RCC 7860 (cell line): ENCODE measurements at regions not wholly inside any gene's neighbourhood (a gene's known extent, or its start where the extent isn't known, plus 50 kb on each side); places are given as distances from the start of the nearest gene placed in this dataset.

Experiments
- DNase-seq: peaks from one replicate; pipeline ENCODE4 v3.0.0-alpha.2; 2015; ENCODE audit warnings: low spot score
- FAIRE-seq: peaks from 2 replicates; lab custom pipeline; 2012; peaks lifted over from hg19 to GRCh38; lab: Jason Lieb, UNC

- FAIRE-seq (no peak), DNase-seq (no peak)
These were observed 138.5 kb downstream of the RBM26 start for GRCh38 chr13:79267560-79267959.

GRCh38 chr13:79258489-79258888 lies 147.6 kb downstream of the RBM26 start:
- DNase-seq = no peak
- no peak for FAIRE-seq

DNA sequence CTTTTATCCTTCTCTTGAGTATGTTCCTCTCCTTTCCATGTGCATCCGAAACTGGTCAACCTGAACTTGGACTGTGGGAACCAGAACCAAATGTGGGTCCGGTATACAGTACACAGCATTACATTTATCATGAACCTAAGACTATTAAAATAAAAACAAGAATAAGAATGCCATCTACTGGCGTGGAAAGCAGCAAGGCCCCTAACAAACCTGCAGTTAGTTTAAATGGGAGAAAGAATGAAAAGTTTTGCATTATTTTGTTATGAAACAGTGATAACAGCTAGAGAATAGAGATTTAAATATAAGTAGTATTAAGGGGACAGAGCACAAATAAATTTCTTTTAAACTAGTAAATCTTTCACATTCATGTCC lies 159.5 kb downstream of the RBM26 start:
- FAIRE-seq (no peak), DNase-seq (no peak)

- DNase-seq (no peak), FAIRE-seq (no peak)
These were observed 160.0 kb downstream of the RBM26 start for GRCh38 chr13:79245937-79246577.

DNA sequence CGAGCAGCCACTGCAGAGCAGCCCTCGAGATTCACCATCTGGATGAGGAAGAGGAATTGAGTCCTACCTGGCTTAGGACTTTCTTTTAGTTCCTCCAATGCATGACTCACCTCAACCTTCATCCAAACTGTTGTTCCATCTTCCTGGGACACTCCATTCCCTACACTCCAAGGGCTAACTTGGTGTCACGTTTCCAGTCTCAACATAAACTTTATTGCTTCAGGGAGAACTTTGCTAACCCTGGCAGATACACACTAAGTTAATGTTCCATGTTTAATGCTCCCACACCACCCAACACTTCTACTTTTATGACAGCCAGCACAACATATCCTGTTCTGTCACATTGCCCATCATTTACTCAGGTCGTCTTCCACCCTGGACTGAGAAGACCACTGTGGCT lies 164.4 kb downstream of the RBM26 start:
- FAIRE-seq (no peak), DNase-seq (no peak)

DNA sequence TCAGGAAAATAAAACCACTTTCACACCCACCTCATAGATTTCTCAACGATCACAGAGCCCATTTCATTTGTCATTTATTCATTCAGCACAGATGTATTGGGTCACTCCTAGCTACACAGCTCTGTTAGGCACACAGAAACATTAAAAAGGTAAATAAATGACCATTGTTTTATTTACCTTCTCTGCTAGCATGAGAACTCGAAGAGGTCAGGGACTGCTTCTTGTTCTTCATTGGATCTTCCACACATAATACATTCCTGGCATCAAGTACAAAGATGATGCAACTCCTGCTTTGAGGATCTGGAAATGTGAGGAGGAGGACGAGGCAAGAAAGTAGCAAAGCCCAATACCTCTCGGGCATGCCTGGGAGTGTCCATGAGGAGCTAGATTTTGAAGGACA lies 168.1 kb downstream of the RBM26 start:
- DNase-seq (no peak), FAIRE-seq (no peak)

DNA sequence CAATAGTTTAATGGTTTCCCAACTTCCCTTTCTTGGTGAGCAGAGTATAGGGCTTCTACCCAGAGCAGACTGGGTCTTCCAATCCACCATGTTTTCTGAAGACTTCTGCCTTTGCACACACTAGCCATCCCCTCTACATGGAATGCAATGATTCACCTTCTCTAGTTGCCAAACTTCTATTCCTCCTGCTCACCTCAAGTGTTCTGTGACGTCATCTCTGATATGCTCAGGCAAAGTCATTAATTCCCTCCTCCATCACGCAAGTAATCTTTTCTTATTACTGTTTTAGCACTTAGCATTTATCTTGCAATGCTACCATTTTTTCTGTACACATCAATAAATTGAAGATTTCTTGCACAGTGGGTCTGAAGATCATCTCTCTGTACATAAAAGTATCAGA lies 174.2 kb downstream of the RBM26 start:
- FAIRE-seq (no peak), DNase-seq (no peak)

GRCh38 chr13:79229761-79230160 lies 176.3 kb downstream of the RBM26 start:
- DNase-seq = no peak
- FAIRE-seq = no peak

DNA sequence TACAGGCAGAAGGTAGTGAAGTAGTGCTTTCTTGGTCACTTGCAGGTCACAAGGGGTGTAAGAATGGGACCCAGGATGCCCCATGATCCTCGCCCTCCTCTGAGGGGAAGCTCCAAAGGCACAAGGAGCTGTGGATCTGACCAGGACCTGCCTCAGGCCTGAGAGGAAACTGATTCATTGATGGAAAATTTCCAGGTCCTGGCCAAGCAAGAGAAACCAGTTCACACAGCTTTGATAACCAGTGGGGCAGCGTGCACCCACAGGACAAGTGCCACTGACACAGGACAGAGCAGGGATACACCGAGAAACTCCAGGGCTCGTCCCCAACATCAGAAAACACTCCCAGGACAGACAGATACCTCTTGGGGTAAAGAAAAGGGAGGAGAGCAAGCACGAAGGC lies 177.1 kb downstream of the RBM26 start:
- DNase-seq (no peak), FAIRE-seq (no peak)

GRCh38 chr13:79227418-79227817 lies 178.6 kb downstream of the RBM26 start:
- no peak for DNase-seq
- FAIRE-seq = no peak

DNA sequence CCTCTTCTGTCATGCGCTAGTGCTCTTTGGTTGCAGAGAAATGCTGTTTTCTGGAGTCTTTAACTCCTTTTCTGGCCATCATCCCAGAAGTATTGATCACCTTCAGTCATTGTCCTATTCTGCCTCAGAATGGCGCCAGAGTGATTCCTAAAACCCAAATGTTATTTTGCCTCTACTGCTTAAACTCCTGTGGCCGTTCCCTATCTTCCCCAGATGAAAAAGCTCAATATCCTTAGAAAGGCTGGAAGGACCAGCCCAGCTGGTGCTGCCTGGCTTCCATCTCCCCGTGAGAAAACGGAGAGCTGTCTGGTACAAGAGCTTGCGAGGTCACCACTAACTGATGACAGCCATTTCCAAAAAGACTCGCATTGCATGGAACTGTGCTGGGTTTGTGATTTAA lies 179.1 kb downstream of the RBM26 start:
- no peak for FAIRE-seq
- no peak for DNase-seq

DNA sequence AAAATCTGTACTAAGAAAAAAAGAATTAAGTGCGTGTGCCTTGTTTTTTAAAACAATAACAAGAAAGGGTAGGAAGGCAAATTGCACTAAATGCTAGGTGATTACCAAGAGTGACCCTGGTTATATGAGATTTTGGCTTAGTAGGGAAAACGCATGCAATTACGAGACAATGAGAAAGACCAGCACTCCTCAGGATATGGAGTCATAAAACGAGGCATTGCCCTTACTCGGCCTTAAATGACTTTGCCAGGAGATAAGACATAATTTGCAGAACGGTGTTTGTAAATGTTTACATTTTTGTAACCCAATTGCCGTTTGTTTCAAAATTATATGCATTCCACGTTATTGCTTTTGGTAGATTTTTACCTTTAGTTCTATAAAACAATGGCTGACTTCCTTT lies 179.8 kb downstream of the RBM26 start:
- DNase-seq (no peak), FAIRE-seq (no peak)

DNA sequence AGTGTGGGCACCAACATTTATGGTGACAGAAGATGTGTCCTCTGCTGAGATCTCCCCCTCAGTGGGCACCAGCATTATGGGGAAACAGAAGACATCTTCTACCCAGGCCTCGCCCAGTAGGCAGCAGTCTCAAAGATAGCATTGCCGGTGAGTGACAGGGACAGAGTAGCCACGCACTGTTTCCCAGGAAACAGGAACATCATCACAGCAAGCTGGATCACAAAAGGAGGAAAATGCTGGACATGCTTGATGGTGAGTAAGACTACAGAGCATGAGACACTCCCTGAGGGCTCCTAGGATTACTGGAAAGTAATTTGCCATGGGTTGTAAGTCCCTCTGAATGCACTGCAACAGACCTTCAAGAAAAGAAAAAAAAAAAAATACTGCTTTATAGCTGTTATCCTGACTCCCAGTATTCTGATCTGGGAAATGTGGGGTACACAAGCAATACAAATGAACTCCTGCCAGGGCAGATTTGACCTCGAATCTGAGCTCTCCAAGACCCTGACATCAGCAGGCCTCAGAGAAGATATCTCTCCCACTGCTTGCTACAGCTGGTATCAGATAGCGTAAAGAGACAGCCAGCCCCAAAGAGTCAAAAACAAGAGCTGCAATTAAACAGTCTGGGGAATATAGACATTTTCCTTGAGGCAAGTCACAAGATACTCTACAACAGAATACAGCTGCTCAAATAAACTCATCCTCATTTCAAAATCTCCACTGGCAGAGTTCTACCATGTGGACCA lies 180.4 kb downstream of the RBM26 start:
- DNase-seq (no peak), FAIRE-seq (no peak)

DNA sequence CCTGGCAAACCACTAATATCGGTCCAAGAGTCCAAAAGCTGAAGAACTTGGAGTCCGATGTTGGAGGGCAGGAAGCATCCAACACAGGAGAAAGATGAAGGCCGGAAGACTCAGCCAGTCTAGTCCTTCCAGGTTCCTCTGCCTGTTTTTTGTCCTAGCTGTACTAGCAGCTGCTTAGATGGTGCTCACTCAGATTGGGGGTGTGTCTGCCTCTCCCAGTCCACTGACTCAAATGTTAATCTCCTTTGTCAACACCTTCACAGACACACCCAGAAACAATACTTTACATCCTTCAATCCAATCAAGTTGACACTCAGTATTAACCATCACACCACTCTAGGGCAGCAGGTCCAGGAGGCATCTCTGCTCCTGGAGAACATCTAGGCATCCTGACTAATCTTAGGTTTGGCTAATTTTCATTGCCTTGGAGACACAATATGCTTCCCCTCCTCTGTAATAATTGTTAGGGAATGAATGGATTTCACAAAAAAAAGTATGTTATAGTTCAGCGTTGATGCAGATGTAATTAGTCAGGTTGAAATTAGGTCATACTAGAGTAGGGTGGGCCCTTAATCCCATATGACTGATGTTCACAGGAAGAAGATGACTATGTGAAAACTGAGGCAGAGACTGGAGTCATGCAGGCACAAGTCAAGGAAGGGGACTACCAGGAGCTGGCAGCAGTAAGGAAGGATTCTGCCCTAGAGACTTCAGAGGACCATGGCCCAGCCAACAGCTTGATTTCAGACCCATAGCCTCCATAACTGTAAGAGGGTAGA lies 183.4 kb downstream of the RBM26 start:
- DNase-seq (no peak), FAIRE-seq (no peak)

DNA sequence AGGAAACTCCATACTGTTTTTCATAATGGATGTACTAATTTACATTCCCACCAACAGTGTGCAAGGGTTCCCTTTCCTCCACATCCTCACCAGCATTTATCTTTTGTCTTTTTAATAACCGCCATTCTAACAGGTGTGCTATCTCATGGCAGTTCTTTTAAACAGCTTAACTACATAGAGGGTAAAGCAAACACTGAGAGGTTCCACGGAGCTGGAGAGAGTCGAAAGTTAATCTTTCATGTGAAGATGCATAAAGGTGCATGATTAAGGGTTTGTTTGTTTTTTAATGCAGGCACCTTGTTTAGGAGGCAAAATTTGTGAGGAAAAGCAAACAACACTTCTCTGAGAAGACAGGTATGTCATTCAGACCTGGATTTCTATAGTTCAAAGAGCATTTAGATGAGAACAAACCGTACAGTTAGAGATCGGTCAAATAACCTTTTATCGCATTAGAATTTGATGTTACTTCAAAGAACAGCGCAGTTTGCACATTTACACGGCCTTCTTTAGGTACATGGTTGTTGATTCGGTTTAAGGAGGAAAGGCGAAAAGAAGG lies 193.9 kb downstream of the RBM26 start:
- DNase-seq = no peak

DNA sequence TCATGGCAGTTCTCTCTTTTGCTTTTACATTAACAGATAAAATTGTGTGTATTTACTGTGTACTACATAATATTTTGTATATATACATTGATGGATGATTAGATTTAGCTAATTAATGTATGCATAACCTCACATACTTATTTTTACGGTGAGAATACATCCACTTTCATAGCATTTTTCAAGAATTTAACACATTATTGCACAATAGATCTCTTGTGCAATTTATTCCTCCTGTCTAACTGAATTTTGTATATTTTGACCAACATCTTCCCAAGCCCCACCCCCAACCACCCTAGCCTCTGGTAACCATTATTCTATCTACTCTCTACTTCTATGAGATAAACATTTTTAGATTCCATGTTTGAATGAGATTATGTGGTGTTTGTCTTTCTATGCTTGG lies 194.7 kb downstream of the RBM26 start:
- FAIRE-seq (no peak), DNase-seq (no peak)

More for the DNA sequence above, 193.9 kb downstream of the RBM26 start:
- FAIRE-seq = no peak

- DNase-seq (no peak), FAIRE-seq (no peak)
These were observed 208.1 kb downstream of the RBM26 start for GRCh38 chr13:79197933-79198332.

GRCh38 chr13:79196843-79197242 lies 209.2 kb downstream of the RBM26 start:
- no peak for FAIRE-seq
- no peak for DNase-seq

- FAIRE-seq = no peak
- no peak for DNase-seq
These were observed 209.7 kb downstream of the RBM26 start for GRCh38 chr13:79196366-79196765.

DNA sequence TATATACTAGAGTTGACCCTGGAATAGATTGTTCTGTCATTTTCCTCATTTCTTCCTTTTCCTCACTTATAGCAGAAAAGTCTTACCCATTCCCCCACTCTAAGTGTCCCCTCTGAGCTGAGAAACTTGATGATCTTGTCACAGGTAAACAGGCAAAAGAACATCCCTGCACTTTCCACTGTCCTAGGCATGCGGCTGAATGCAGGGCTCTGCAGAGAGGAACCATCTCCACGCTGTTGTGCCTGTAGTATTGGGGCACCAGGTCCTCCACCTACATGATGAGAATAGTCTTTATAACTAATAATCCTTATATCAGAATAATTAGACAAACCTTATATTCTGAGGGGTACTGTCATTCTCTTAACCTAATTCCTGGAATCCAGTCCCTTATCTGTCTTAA lies 211.3 kb downstream of the RBM26 start:
- no peak for DNase-seq
- FAIRE-seq = no peak

DNA sequence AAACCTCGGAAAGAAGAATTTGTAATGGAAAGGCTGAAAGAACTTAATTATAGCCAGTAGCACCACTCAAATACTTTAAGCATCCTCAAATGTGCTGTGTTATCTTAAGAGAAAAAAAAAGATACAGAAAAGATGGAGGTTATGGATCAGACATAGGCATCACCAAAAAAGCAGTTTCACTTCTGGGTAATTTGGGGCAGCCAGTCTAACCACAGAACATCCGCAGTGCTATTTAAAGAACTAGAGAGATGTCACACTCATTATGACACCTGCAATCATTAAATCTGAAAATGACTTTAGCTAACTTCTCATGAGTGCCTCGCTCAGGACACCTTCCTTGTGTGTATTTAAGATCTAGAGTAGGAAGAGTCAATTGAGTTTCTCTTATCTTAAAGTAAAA lies 211.8 kb downstream of the RBM26 start:
- DNase-seq (no peak), FAIRE-seq (no peak)

- DNase-seq (no peak), FAIRE-seq (no peak)
These were observed 214.6 kb downstream of the RBM26 start for GRCh38 chr13:79191501-79191900.
